ENCODE measurements at regions not wholly inside any gene's neighbourhood (a gene's known extent, or its start where the extent isn't known, plus 50 kb on each side); places are given as distances from the start of the nearest gene placed in this dataset.

DNA sequence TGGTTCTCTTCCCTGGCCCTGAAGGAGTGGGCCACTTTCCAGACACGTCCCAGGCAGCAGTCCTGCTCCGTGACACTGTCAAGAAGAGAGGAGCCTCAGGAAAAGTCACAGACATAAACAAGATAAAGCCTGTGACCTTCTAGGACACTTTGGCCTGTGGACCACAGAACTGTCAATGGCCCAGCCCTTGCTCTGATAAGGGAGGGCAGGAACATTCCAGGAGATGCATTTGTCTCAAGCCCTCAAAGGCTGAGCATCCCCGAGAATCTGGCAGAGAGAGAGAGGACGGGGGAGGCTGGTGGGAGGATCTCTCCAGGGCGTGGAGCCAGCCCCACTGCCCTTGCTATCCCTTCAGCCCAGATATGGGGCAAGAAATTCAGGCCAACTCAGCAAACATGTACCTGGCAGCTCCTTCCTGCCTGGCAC is 476.4 kb downstream of the INSC start:
- TF ChIP-seq, protein P1, sequence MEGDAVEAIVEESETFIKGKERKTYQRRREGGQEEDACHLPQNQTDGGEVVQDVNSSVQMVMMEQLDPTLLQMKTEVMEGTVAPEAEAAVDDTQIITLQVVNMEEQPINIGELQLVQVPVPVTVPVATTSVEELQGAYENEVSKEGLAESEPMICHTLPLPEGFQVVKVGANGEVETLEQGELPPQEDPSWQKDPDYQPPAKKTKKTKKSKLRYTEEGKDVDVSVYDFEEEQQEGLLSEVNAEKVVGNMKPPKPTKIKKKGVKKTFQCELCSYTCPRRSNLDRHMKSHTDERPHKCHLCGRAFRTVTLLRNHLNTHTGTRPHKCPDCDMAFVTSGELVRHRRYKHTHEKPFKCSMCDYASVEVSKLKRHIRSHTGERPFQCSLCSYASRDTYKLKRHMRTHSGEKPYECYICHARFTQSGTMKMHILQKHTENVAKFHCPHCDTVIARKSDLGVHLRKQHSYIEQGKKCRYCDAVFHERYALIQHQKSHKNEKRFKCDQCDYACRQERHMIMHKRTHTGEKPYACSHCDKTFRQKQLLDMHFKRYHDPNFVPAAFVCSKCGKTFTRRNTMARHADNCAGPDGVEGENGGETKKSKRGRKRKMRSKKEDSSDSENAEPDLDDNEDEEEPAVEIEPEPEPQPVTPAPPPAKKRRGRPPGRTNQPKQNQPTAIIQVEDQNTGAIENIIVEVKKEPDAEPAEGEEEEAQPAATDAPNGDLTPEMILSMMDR (conservative IDR thresholded peaks at IDR 0.05), result no peak
- no peak for TF ChIP-seq ZFX (IDR thresholded peaks at IDR 0.05)
